NCI-H446 (cell line): ENCODE measurements at regions not wholly inside any gene's neighbourhood (a gene's known extent, or its start where the extent isn't known, plus 50 kb on each side); places are given as distances from the start of the nearest gene placed in this dataset.
"Not testable (repeated sequence)": the region's sequence is repeated elsewhere in the genome, so short reads cannot be mapped to it uniquely, and the experiment has no call there.

Experiments used
- DNase-seq, 2 experiments: peaks; one replicate each; lab custom pipeline; 2025; lab: John Stamatoyannopoulos, UW

DNA sequence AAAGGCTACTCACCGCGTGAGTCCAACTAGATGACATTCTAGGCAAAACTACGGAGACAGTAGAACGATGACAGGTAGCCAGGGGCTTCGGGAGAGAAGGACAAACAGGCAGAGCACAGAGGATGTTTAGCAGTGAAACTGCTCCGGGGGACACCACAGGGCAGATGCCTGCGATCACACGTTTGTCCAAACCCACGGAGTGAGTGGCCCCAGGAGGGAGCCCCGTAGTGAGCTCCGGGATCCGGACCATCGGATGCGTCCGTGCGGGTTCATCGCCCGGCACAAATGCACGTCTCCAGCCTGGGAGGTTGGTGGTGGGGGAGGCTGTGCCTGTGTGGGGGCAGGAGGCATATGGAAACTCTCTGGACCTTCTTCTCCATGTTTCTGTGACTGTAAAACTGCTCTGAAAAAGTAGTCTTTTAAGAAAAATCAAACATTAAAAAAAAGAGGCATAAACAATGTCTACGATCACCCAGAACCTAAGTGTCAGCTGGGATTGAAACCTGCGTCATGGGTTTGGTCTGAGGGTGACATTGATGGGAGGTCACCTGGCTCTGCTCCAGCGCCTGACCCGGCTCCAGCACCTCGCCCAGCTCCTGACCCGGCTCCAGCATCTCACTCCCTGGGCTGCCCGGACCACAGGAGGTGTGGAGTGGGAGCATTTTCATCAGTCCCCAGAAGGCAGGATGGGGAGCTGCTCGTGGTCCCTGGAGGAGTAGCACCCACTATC is 83.0 kb upstream of the CTDP1 start:
- DNase-seq = no peak

DNA sequence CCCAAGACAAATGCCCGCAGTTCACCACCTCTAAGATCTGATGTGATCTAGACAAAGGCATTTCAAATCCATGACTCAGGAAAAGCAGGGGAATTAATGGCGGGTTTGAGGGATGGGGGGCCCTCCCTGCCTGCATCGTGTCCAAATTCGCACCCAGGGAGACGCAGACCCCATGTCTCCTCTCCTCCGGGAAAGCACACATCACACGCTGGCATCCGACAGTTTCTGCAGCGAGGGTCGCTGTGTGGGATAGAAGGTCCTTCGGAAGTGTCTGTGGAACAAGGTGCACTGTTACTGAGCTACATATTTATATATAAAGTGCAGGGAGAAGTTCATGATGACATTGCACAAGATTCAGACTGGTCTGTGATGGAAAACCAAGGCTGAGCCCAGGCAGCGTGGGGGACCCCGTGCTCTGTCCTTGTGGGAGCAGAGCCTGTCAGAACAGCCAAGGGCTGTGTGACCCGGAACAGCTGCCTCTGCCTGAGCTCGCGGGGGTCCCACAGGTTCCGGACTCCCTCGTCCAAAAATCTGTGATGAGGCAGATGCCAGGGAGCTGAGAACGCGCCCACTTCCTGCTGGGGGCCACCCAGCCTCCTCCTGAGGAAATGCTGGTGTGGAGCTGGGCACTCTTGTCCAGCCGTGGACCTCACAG is 82.3 kb upstream of the CTDP1 start:
- no peak for DNase-seq

GRCh38 chr18:79597831-79598632 is 81.6 kb upstream of the CTDP1 start:
- no peak for DNase-seq

DNA sequence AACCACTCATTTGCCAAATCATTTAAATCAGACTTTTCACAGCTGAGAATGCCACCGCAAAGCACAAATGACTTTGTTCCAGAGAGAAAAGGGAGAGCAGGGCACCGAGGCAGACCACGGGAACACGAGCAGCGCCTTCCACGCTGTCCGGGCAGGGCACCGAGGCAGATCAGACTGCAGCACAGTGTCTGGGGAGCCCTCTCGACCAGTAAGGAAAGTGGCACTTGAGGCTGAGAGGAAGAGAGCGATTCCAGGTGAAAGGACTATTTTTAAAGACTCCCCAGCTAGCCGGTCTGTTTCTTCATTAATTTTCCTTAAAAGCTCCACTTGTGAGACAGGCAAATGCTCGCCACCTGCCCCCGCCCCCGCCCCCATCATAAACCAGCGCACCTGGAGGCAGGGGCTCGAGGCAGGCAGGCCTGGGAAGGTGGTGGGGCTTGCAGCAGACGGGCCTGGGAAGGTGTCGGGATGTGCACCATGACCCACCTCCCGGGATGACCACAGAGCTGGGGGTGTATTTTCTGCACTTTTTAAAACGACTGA is 80.9 kb upstream of the CTDP1 start:
- DNase-seq = no peak

- DNase-seq = no peak
Observed at GRCh38 chr18:79599441-79599931, 80.1 kb upstream of the CTDP1 start.

DNA sequence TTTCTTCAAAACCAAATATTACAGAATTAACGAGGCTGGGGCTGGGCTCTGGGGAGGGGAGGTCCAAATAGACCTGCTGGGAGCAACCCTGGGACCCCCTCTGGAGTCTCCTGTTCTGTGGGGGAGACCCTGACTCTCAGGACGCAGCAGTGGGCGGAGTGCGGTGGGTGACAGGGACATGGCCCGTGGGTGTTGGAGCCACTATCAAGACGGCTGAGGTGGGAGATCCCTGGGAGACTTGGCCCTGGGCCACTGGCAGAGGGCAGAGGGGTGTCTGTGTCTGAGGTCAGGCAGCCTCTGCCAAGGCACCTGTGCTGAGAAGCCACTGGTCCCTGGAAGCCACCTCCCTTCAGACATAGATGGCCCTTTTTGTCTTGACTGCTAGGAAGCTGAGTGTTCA is 79.5 kb upstream of the CTDP1 start:
- DNase-seq = no peak

GRCh38 chr18:79600596-79600995 is 79.0 kb upstream of the CTDP1 start:
- no peak for DNase-seq

DNA sequence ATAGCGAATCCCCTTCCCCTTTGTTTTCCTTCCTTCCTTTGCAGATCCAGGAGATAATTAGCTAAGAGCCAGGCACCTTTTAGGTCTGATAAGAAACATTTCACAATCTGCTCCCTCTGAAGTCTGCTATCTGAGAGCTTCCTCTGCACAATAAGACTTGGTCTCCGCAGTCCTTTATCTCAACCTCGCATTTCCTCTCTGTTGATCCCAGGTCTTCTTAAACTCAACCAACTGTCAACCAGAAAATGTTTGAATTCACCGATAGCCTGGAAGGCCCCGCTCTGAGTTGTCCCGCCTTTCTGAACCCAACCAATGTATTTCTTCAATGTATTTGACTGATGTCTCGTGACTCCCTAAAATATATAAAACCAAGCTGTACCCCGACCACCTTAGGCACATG is 78.4 kb upstream of the CTDP1 start:
- no peak for DNase-seq

DNA sequence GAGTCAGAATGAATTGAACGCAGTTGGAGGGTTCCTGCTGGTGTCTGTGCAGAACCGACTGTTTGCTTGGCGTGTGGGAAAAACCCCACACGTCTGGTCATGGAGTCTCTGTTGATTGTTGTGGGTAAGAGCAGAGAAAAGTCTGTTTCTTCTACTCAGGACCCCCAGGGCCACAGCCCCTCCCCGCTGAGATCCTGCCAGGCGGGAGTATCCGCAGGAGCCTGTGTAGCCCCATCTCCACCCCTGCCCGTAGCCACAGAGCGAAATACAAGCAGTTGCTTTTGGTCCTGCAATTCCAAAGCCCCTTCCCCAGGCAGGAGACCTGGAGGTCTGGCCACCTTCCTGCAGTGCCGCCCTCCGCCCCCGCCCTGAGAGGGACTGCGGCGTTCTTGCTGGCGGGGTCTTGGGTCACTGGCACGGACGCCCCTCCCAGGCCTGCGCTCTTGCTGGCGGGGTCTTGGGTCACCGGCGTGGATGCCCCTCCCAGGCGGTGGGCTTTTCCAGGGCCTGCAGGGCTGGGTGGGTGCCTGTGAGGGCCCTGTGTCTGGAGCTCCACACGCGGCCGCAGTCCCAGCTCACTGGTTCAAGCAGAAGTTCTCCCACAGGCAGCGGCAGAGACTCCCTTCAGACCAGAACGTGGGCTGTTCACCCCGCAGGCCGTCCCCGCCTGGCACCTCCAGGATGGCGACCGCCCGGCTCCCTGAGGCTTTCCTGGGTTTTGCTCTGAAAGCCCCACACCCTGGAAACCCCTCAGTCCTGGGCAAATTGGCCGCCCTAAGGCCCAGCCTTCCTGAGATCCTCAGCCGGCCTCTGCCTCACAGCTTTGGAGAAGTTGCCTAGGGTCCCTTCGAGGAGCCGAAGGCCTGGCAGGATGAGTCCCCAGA is 76.0 kb upstream of the CTDP1 start:
- DNase-seq = no peak

DNA sequence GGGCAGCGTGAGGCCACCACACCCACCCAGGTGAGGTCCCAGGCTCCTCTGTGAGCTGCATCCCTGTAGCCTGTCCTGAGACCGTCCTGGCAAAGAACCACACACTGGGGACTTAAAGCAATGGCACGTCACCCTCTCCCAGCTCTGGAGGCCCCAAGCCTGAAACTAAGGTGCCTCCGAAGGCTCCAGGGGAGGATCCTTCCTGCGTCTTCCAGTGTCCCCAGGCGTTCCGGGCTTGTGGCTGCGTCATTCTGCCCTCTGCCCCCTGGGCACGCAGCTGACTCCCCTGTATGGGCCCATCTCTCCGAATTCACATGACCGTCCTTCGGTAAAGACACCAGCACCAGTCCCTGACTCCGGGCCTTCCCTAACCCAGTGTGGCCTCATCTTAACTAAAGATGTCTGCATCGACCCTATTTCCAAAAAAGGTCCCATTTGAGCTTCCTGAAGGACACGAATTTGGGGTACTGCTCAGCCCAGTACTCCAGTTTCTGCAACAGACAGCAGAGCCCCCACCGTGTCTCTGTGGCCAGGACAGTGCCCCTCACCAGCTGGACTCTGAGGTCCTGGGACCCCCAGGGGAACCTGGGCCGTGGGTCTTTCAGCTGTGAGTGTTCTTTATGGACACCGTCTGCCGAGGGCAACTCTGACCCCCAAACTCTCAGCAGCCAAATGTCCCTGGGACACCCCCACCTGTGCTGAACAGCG is 75.2 kb upstream of the CTDP1 start:
- DNase-seq = no peak

- DNase-seq = no peak
Observed at GRCh38 chr18:79604913-79605880, 74.4 kb upstream of the CTDP1 start.

DNA sequence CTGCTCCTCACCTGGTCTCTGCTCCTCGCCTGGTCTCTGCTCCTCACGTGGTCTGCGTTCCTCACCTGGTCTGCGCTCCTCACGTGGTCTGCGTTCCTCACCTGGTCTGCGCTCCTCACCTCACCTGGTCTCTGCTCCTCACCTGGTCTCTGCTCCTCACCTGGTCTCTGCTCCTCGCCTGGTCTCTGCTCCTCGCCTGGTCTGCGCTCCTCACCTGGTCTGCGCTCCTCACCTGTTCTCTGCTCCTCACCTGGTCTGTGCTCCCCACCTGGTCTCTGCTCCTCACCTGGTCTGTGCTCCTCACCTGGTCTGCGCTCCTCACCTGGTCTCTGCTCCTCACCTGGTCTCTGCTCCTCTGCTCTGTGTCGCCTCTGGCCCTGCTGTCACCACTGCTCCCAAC is 73.5 kb upstream of the CTDP1 start:
- DNase-seq = not testable (repeated sequence)

DNA sequence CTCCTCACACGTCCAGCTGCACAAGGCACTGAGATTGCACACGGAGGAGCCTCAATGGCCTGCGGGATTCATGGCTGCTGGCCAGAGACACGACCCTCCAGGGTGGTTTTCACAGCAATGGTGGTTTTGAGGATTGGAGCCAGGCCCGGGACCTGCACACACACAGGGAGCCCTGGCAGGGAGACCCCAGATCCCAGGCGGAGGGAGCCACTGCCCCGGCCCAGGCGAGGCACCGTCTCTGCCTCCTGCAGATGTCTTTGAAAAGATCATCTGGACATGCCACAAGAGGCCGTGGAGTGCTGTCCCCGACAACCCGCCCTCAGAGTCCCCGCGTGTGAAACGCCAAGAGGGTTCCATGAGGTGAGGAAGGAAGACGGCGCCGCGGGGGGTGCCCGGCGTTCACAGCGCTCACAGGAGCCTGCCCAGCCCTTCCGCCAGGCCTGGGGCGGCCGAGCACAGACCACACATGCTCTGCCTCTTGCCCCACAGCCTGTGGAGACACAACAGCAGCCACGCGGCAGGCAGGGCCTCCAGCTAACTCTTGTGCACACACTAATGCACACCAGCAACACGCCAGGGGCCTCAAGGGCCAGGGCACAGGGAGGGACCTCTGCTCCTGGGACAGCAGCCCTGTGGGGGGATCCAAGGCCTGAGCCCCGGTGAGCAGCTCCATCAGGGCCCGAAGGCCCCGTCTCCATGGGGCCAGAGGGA is 72.8 kb upstream of the CTDP1 start:
- no peak for DNase-seq

- DNase-seq = no peak
Observed at GRCh38 chr18:79607361-79607952, 72.1 kb upstream of the CTDP1 start.

DNA sequence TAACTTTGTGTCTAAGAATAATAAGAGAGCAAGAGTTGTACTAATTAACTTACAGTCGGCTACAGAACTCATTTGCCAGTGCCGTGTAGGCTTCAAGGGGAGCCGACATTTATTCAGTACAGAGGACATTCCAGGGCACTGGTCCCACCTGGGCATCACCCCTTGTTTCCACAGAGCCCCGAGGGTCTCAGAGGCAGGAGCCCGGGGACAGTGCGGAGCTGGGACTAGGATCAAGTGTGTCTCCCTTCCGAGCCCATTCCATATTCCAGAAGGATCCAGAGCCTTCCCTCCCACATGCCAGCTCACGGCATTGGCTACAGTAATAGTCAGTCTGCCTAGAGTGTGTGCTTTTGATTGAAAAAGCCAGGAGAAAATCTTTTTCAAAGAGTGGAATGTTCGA is 71.5 kb upstream of the CTDP1 start:
- DNase-seq = no peak

GRCh38 chr18:79608535-79608934 is 71.1 kb upstream of the CTDP1 start:
- no peak for DNase-seq

DNA sequence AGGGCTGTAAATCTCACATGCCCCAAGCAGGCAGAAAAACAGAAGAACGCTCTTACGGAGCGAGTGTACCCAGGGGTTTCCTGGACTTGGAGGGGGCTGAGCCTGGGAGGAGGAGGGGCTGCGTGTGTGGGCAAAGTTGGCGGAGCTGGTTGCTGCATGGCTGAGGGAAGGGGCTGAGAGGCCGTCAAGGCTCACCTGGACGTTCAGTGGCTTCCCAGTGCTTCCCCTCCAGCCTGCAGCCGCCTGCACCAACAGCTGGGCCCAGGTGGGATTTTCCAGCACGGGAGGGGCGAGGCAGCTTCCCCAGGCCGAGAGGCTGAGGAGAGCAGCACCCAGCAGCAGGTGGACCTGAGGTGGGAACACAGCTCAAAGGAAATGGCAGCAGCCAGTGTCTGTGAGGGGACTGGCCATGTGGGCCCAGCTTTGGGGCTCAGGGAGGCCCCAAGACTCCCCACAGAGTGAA is 70.6 kb upstream of the CTDP1 start:
- no peak for DNase-seq

DNA sequence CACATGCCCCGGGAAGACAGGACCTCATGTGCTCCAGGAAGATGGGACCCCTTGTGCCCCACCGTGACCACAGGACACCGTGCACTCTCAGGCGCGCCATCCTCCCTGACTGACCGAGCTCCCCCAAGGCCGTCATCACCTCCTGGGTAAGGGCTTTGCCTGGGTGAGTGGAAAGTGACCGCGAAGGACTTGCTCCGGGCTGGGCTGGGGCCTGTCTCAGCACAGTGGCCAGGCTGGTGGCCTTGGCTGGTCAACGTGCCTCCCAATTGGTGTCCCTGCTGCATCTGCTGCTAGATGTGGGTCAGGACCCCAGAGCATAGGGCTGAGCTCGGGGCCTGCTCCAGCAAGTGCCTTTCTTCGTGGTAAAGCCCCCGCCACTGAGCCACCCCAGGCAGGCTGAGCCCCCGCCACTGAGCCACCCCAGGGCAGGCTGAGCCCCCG is 69.7 kb upstream of the CTDP1 start:
- no peak for DNase-seq
